ENCODE measurements at regions not wholly inside any gene's neighbourhood (a gene's known extent, or its start where the extent isn't known, plus 50 kb on each side); places are given as distances from the start of the nearest gene placed in this dataset.

DNA sequence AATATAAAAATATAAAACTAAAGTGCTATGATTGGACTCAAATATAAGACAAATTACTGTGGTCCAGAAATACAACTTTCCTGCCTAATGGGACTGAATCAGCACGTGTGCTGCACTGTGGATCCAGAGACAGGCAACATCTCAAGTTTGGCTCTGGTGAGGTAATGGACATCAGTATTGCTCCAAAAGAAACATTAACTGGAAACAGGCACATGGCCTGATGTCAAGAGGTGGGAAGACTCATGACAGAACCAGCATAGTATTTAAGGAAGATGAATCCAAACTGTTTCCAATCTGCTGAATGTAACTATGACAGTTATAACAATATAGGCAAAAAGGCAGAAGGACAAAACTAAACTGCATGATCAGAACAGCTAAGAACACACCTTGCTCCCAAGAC is 354.6 kb downstream of the FSIP2 start:
- Histone ChIP-seq H3K9me3 (replicated peaks; ENCODE audit: low read length) (no peaks in the 10 kb centered on the region), H3K4me3 (ENCODE audit: low read length) (no peak overlapping the region), H3K4me2 (ENCODE audit: low read length) (no peak overlapping the region), H3K4me1 (ENCODE audit: control insufficient read depth, insufficient read depth, low read length) (no peaks in the 10 kb centered on the region), H3K36me3 (ENCODE audit: insufficient read depth, low read length) (no peaks in the 10 kb centered on the region), H3K9ac (ENCODE audit: low read depth, low read length) (no peak overlapping the region), H3K27me3 (ENCODE audit: control insufficient read depth, insufficient read depth, low read length) (no peaks in the 10 kb centered on the region)

DNA sequence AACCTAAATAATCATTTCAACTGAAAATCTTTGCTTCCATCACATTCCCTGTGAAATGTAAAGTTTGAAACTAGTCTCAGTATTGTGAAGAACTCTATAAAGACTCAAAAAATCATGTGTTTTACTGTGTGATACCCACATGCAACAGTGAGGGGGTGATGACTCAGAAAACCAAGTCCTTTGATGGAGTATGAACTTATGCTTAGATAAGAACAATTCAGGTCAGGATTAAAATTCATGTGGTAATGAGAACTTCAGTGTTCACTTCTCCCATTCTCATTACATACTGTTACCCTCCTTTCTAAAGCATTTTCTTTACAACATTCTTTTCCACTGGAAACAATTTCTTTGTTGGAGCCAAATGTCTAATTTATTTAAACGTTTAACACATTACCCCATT is 360.2 kb downstream of the FSIP2 start:
- H3K4me1 ChIP-seq (ENCODE audit: control insufficient read depth, insufficient read depth, low read length), result no peaks in the 10 kb centered on the region
- H3K4me2 ChIP-seq (ENCODE audit: low read length), result no peak overlapping the region
- no peaks in the 10 kb centered on the region for H3K9me3 ChIP-seq (replicated peaks; ENCODE audit: low read length)

GRCh38 chr2:186099826-186100225 is 361.2 kb downstream of the FSIP2 start:
- Histone ChIP-seq H3K9me3 (replicated peaks; ENCODE audit: low read length) (no peaks in the 10 kb centered on the region), H3K4me2 (ENCODE audit: low read length) (no peak overlapping the region), H3K27me3 (ENCODE audit: control insufficient read depth, insufficient read depth, low read length) (no peaks in the 10 kb centered on the region), H3K4me1 (ENCODE audit: control insufficient read depth, insufficient read depth, low read length) (no peaks in the 10 kb centered on the region), H3K36me3 (ENCODE audit: insufficient read depth, low read length) (no peaks in the 10 kb centered on the region), H3K9ac (ENCODE audit: low read depth, low read length) (no peak overlapping the region), H3K4me3 (ENCODE audit: low read length) (no peak overlapping the region)

More for the DNA sequence above, 360.2 kb downstream of the FSIP2 start:
- Histone ChIP-seq H3K27me3 (ENCODE audit: control insufficient read depth, insufficient read depth, low read length) (no peaks in the 10 kb centered on the region), H3K4me3 (ENCODE audit: low read length) (no peak overlapping the region), H3K36me3 (ENCODE audit: insufficient read depth, low read length) (no peaks in the 10 kb centered on the region), H3K9ac (ENCODE audit: low read depth, low read length) (no peak overlapping the region)

GRCh38 chr2:186100636-186101035 is 362.0 kb downstream of the FSIP2 start:
- H3K4me2 ChIP-seq (ENCODE audit: low read length), result no peak overlapping the region
- H3K36me3 ChIP-seq (ENCODE audit: insufficient read depth, low read length), result no peaks in the 10 kb centered on the region
- H3K4me1 ChIP-seq (ENCODE audit: control insufficient read depth, insufficient read depth, low read length), result peaks cover 4% of the 10 kb centered on the region
- no peaks in the 10 kb centered on the region for H3K27me3 ChIP-seq (ENCODE audit: control insufficient read depth, insufficient read depth, low read length)
- no peak overlapping the region for H3K9ac ChIP-seq (ENCODE audit: low read depth, low read length)
- H3K4me3 ChIP-seq (ENCODE audit: low read length), result no peak overlapping the region
- no peaks in the 10 kb centered on the region for H3K9me3 ChIP-seq (replicated peaks; ENCODE audit: low read length)

- Histone ChIP-seq H3K4me1 (ENCODE audit: control insufficient read depth, insufficient read depth, low read length) (peaks cover 4% of the 10 kb centered on the region), H3K4me2 (ENCODE audit: low read length) (no peak overlapping the region), H3K9ac (ENCODE audit: low read depth, low read length) (no peak overlapping the region), H3K9me3 (replicated peaks; ENCODE audit: low read length) (no peaks in the 10 kb centered on the region), H3K27me3 (ENCODE audit: control insufficient read depth, insufficient read depth, low read length) (no peaks in the 10 kb centered on the region), H3K4me3 (ENCODE audit: low read length) (no peak overlapping the region), H3K36me3 (ENCODE audit: insufficient read depth, low read length) (no peaks in the 10 kb centered on the region)
These were observed 363.0 kb downstream of the FSIP2 start for GRCh38 chr2:186101616-186102015.

DNA sequence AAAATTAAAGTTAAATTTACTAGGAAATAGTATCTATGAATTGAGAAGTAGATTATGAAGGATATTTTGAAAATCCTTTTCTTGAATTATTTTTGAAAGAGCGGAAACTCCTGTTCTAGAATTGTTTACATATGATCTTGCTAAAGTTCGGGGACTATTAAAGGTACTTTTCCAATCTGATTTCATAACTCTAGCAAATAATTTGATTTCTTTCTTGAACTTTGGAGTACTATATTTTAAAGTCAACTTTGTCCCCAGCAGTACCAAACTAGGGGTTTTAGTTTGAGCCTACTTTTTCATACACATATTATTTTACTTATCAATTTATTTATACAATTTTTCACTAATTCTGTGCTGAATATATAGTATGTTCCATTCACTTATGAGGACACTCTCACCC is 364.7 kb downstream of the FSIP2 start:
- Histone ChIP-seq H3K36me3 (ENCODE audit: insufficient read depth, low read length) (no peaks in the 10 kb centered on the region), H3K9me3 (replicated peaks; ENCODE audit: low read length) (no peaks in the 10 kb centered on the region), H3K4me3 (ENCODE audit: low read length) (no peak overlapping the region), H3K4me1 (ENCODE audit: control insufficient read depth, insufficient read depth, low read length) (peaks cover 4% of the 10 kb centered on the region), H3K27me3 (ENCODE audit: control insufficient read depth, insufficient read depth, low read length) (no peaks in the 10 kb centered on the region), H3K4me2 (ENCODE audit: low read length) (no peak overlapping the region), H3K9ac (ENCODE audit: low read depth, low read length) (no peak overlapping the region)

DNA sequence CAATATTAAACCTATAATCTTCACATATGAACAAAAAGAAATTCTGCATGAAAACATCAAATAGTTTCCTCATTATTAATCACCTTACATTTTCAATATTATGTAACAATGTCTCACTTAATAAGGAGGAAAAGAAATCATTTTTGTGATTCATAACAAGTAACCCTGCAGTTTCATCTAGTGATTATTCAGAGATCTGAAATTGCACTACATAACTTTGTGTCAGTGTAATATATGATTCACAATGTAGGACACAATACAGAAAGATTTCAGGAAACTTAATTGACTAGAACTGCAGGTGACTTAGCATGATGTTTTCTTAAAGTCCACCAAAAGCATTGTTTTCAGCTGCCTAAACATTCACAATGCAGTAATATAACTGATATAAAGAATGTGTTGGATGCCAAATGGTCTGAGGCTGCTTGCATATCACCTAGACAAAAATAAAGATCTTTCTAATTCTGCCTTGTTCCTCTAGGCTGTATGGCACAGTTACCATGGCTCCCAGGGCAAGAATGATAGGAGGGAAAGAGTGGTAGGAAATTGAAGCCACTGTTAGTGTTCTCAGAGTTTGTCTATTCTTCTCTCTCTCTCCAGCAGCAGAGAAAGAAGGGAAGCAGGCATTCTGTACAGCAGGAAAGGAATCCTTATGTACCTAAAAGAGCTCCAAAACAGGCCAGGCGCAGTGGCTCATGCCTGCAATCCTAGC is 366.6 kb downstream of the FSIP2 start:
- no peaks in the 10 kb centered on the region for H3K27me3 ChIP-seq (ENCODE audit: control insufficient read depth, insufficient read depth, low read length)

DNA sequence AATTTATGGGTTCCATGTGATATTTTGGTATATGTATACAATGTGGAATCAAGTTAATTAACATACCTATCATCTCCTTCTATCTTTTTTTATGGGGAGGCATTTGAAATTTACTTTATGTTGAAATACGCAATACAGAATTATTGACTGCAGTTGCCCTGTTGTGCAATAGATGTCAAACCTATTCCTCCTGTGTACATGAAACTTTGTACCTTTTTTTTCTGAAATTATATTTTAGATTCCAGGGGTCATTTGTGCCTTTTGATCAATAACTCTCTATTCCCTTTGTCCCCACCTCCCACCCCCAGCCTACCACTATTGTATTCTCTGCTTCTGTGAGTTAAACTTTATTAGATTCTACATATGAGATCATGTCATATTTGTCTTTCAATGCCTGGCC is 369.9 kb downstream of the FSIP2 start:
- H3K9me3 ChIP-seq (replicated peaks; ENCODE audit: low read length), result no peaks in the 10 kb centered on the region
- H3K4me3 ChIP-seq (ENCODE audit: low read length), result no peak overlapping the region
- no peaks in the 10 kb centered on the region for H3K36me3 ChIP-seq (ENCODE audit: insufficient read depth, low read length)
- peaks cover 4% of the 10 kb centered on the region for H3K4me1 ChIP-seq (ENCODE audit: control insufficient read depth, insufficient read depth, low read length)
- H3K4me2 ChIP-seq (ENCODE audit: low read length), result no peak overlapping the region
- H3K27me3 ChIP-seq (ENCODE audit: control insufficient read depth, insufficient read depth, low read length), result no peaks in the 10 kb centered on the region
- no peak overlapping the region for H3K9ac ChIP-seq (ENCODE audit: low read depth, low read length)

More for the DNA sequence above, 366.6 kb downstream of the FSIP2 start:
- Histone ChIP-seq H3K9me3 (replicated peaks; ENCODE audit: low read length) (no peaks in the 10 kb centered on the region), H3K4me1 (ENCODE audit: control insufficient read depth, insufficient read depth, low read length) (peaks cover 4% of the 10 kb centered on the region), H3K9ac (ENCODE audit: low read depth, low read length) (no peak overlapping the region), H3K4me3 (ENCODE audit: low read length) (no peak overlapping the region), H3K4me2 (ENCODE audit: low read length) (no peak overlapping the region), H3K36me3 (ENCODE audit: insufficient read depth, low read length) (no peaks in the 10 kb centered on the region)

DNA sequence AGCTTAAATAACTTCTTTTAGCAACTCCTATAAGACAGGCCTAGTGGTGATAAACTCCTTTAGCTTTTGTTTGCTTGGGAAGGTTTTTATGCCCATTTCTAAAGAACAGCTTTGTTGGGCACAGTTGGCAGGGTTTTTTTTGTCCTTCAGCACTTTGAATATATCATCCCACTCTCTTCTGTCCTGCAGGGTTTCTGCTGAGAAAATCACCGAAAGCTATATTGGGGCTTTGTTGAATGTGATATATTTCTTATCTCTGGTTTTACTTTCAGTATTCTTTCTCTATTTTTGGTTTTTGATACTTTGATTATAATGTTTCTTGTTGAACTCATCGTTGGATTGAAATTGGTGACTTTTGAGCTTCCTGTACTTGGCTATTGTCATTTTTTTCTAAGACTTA is 372.8 kb upstream of the ZC3H15 start:
- no peaks in the 10 kb centered on the region for H3K4me1 ChIP-seq (ENCODE audit: control insufficient read depth, insufficient read depth, low read length)
- no peaks in the 10 kb centered on the region for H3K9me3 ChIP-seq (replicated peaks; ENCODE audit: low read length)
- H3K9ac ChIP-seq (ENCODE audit: low read depth, low read length), result no peak overlapping the region
- H3K36me3 ChIP-seq (ENCODE audit: insufficient read depth, low read length), result no peaks in the 10 kb centered on the region
- no peak overlapping the region for H3K4me3 ChIP-seq (ENCODE audit: low read length)
- H3K4me2 ChIP-seq (ENCODE audit: low read length), result no peak overlapping the region
- no peaks in the 10 kb centered on the region for H3K27me3 ChIP-seq (ENCODE audit: control insufficient read depth, insufficient read depth, low read length)

- H3K4me1 ChIP-seq (ENCODE audit: control insufficient read depth, insufficient read depth, low read length), result peaks cover 29% of the 10 kb centered on the region
- H3K9me3 ChIP-seq (replicated peaks; ENCODE audit: low read length), result no peaks in the 10 kb centered on the region
- H3K27me3 ChIP-seq (ENCODE audit: control insufficient read depth, insufficient read depth, low read length), result no peaks in the 10 kb centered on the region
- no peak overlapping the region for H3K4me3 ChIP-seq (ENCODE audit: low read length)
- no peak overlapping the region for H3K9ac ChIP-seq (ENCODE audit: low read depth, low read length)
- no peaks in the 10 kb centered on the region for H3K36me3 ChIP-seq (ENCODE audit: insufficient read depth, low read length)
- no peak overlapping the region for H3K4me2 ChIP-seq (ENCODE audit: low read length)
These were observed 360.9 kb upstream of the ZC3H15 start for GRCh38 chr2:186125156-186125555.

GRCh38 chr2:186125625-186126024 is 360.4 kb upstream of the ZC3H15 start:
- Histone ChIP-seq H3K4me2 (ENCODE audit: low read length) (no peak overlapping the region), H3K4me1 (ENCODE audit: control insufficient read depth, insufficient read depth, low read length) (peaks cover 31% of the 10 kb centered on the region), H3K4me3 (ENCODE audit: low read length) (no peak overlapping the region), H3K36me3 (ENCODE audit: insufficient read depth, low read length) (no peaks in the 10 kb centered on the region), H3K9me3 (replicated peaks; ENCODE audit: low read length) (no peaks in the 10 kb centered on the region), H3K9ac (ENCODE audit: low read depth, low read length) (no peak overlapping the region), H3K27me3 (ENCODE audit: control insufficient read depth, insufficient read depth, low read length) (no peaks in the 10 kb centered on the region)

DNA sequence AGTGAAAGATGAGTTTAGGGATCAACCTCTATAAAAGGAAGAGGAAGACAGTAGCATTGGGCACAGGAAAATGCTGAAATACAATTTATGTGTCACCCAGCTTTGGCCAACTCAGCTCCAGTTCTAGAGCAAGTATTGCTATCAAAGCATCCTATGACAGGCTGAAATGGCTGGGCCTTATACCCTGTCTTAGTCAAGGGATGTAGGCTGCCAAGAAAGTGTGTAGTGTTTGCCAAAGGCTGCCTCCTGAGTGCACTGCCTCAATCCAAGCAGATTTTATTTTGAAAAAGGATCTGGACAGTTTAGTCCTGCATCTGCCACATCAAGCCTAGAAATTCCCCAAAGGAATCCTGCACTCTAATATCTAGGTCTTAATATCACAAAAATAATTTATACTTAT is 359.9 kb upstream of the ZC3H15 start:
- no peaks in the 10 kb centered on the region for H3K36me3 ChIP-seq (ENCODE audit: insufficient read depth, low read length)
- no peaks in the 10 kb centered on the region for H3K9me3 ChIP-seq (replicated peaks; ENCODE audit: low read length)
- H3K27me3 ChIP-seq (ENCODE audit: control insufficient read depth, insufficient read depth, low read length), result no peaks in the 10 kb centered on the region
- H3K4me2 ChIP-seq (ENCODE audit: low read length), result no peak overlapping the region
- H3K4me3 ChIP-seq (ENCODE audit: low read length), result no peak overlapping the region
- H3K9ac ChIP-seq (ENCODE audit: low read depth, low read length), result no peak overlapping the region
- H3K4me1 ChIP-seq (ENCODE audit: control insufficient read depth, insufficient read depth, low read length), result peaks cover 36% of the 10 kb centered on the region

Measured in skeletal muscle satellite cell (primary cell).